LNCAP (cell line): ENCODE measurements at regions not wholly inside any gene's neighbourhood (a gene's known extent, or its start where the extent isn't known, plus 50 kb on each side); places are given as distances from the start of the nearest gene placed in this dataset.

Experiments
- CTCF ChIP-seq: fragments of 450-650 bp; IDR thresholded peaks from 2 replicates; pipeline ENCODE4 v1.5.1; 2017; ENCODE audit warnings: mild to moderate bottlenecking

DNA sequence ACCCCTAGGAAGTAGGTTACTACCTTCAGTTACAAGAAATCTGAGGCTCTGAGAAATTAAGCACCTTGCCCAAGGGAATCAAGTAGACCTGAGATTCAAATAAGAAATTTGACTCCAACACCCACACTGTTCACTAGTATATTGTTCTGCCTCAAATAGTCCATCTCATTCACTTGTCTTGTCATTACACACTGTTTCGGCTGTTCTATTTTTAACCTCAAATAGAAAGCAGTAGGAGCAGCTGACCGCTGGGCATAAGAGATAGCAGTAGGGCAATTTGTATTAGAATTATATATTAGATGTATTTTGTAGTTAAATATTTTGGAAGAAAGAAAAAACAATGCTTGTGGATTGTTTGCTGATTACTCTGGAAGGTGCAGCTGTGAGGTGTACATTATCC is 185.1 kb downstream of the INHBA start:
- no peak for TF ChIP-seq CTCF

GRCh38 chr7:41508755-41509154 is 194.1 kb downstream of the INHBA start:
- no peak for TF ChIP-seq CTCF

DNA sequence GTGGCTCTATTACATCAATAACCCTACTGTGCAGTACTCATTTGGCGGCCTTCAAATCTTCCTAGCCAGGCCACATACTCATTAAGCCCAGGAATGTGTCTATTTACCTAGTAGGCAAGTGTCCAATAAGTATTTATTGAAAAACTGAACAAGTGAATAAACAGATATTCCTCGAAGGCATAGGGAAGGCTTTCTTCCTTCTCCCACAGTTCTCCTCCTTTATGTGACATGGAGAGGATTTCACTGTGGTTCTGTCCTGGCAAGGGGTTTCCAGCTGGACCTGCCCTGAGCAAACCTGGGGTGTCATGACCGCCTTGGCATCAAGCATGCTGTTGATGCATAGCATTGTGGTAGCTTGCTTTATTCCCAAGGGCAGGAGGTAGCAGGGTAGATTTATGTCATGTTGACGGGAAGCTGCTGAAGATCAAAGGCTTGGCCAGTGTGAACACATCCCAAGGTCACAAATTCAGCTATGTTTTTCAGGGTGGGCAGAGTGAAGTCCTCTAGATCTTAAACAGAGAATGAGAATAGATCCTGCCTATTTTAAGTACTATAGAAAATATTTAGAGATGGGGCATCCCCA is 195.1 kb downstream of the INHBA start:
- TF ChIP-seq CTCF: no peak

- TF ChIP-seq CTCF: no peak
Observed at GRCh38 chr7:41504214-41504980, 198.5 kb downstream of the INHBA start.

- no peak for TF ChIP-seq CTCF
Observed at GRCh38 chr7:41503438-41503837, 199.5 kb downstream of the INHBA start.

DNA sequence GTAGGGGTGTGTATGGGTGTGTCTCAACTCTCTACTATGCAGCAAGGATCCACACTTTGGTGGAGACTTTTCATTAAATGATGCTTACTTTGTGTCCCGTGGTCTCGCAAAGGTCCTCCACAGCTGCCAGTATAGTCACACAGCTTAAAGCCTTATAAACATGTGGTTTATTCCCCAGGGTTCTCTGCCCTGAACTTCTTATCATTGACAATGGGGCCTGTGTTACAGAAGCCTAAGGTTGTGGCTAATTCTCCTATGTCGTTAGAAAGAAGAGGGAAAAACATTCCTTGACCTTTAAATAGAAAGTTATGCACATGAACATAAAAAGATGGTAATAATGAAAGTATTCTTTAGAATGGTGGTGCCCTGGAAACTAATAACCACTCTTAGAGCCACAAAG is 201.4 kb downstream of the INHBA start:
- no peak for TF ChIP-seq CTCF

GRCh38 chr7:41501006-41501405 is 201.9 kb downstream of the INHBA start:
- TF ChIP-seq CTCF: no peak
